Fibroblast of the aortic adventitia (primary cell): ENCODE measurements at regions not wholly inside any gene's neighbourhood (a gene's known extent, or its start where the extent isn't known, plus 50 kb on each side); places are given as distances from the start of the nearest gene placed in this dataset.

Experiments
- DNase-seq: peaks from one replicate; pipeline ENCODE4 v3.0.0-alpha.2; 2010; ENCODE audit warnings: low read depth
- H3K4me3 ChIP-seq: 2 replicates; pipeline ENCODE4 v1.5.1; 2011; ENCODE audit warnings: low read depth, mild to moderate bottlenecking, control low read depth, low read length, moderate library complexity
- CTCF ChIP-seq: IDR thresholded peaks from 2 replicates; pipeline ENCODE4 v1.5.1; 2011; ENCODE audit warnings: mild to moderate bottlenecking, low read length, control low read depth, inconsistent platforms; ENCODE audit not compliant: insufficient read depth

- no peak overlapping the region for H3K4me3 ChIP-seq
- DNase-seq = no peak
- no peak for TF ChIP-seq CTCF
Observed at GRCh38 chr5:104355350-104355749, 792.8 kb upstream of the NUDT12 start.

GRCh38 chr5:104353371-104353770 is 790.8 kb upstream of the NUDT12 start:
- DNase-seq = no peak
- H3K4me3 ChIP-seq = no peak overlapping the region
- no peak for TF ChIP-seq CTCF

GRCh38 chr5:104352954-104353353 is 790.4 kb upstream of the NUDT12 start:
- DNase-seq = no peak
- no peak overlapping the region for H3K4me3 ChIP-seq

GRCh38 chr5:104347119-104347708 is 784.6 kb upstream of the NUDT12 start:
- DNase-seq = peak; percentile 59
- TF ChIP-seq CTCF = peak; percentile 29
- no peak overlapping the region for H3K4me3 ChIP-seq

More at GRCh38 chr5:104352954-104353353, 790.4 kb upstream of the NUDT12 start:
- no peak for TF ChIP-seq CTCF

GRCh38 chr5:104345222-104346016 is 782.8 kb upstream of the NUDT12 start:
- DNase-seq = peak; percentile 5
- no peak overlapping the region for H3K4me3 ChIP-seq
- TF ChIP-seq CTCF = no peak

- peak; percentile 34 for DNase-seq
- TF ChIP-seq CTCF = no peak
Observed at GRCh38 chr5:104344809-104345208, 782.2 kb upstream of the NUDT12 start.

More at GRCh38 chr5:104344809-104345208, 782.2 kb upstream of the NUDT12 start:
- H3K4me3 ChIP-seq = no peak overlapping the region
